GM18867 (cell line): ENCODE measurements at regions not wholly inside any gene's neighbourhood (a gene's known extent, or its start where the extent isn't known, plus 50 kb on each side); places are given as distances from the start of the nearest gene placed in this dataset.
"Not testable (repeated sequence)": the region's sequence is repeated elsewhere in the genome, so short reads cannot be mapped to it uniquely, and the experiment has no call there.

Source experiments
- ATAC-seq: cut with Tn5 transposase; IDR thresholded peaks from one replicate; pipeline ENCODE4 v1.9.1; 2021; ENCODE audit warnings: mild to moderate bottlenecking, moderate library complexity; ENCODE audit not compliant: unreplicated experiment

DNA sequence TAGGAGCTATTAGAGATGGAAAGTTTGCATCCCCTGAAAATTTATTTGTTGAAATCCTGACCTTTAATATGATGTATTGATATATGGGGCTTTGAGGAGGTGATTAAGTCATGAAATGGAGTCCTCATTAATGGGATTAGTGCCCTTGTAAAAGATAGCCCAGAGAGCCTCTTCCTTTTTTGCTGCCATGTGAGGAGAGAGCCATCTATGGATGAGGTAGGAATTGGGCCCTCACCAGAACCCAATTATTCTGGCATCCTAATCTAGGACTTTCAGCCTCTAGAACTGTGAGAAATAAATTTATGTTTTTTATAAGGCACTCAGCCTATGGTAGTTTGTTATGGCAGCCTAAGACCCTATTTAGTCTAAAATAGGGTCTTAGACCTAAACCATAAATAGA is 250.2 kb upstream of the SLITRK1 start:
- ATAC-seq: no peak

DNA sequence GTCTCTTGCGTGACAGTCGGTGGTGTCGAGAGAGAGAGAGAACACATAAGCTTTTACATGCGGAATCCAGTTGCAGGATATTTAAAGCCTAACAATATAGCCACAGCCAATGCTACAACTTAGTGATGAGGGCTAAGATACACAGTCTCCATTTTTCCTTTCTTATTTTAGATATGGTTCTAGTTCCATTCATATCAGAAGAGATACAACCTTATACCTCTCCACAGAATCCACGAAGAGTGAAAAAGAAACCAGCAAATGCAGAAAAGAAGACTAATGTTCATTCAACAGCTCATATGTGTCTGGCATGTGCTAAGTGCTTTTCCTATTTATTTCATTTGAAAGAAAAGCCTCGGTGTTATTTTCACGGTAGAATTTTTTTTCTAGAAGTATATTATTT is 249.0 kb upstream of the SLITRK1 start:
- ATAC-seq: no peak

DNA sequence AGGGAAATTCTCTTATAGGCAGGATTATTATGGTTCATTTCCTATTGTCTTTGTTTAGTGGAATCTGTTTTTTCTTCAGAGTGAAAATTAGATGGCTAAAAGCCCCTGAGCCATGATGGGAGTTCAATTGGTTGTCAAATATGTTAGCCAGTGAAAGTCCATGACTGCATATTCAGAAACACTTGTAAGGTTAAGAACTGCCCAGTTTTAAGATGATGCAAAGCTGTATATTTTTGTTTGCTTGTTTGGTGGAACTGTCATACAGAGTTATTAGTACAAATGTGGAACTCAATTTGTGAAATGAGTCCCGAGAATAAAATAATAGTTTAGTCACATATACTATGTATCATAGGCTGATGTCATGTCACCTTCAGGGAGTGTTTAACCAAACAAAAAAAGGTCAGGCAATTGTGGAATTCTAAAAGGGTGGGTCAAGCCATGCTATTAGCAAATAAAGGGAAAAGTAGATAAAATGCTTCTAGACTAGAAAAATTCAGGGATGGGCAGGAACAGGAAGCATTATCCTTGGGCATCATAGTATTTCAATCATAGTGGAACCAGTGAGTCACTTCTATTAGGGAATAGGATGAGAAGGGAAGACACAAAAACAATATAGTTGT is 248.3 kb upstream of the SLITRK1 start:
- no peak for ATAC-seq

DNA sequence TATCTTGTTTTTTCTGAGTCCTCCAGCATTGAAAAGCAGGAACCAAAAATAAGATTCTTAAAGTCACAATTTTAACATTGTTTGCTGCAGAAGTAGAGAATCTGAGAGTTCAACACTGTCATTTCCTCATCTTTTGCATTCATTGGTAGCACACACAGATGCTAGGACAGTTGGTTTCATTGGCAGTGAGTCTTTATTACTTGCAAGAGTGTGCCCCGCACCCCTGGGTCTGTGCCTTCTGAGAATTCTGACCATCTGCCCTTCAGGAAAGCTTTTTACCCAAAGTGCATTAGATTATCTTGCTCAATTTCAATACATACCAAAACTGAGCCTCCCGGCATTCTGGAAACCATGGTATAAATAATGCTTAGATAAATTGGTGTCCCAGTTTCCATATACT is 247.7 kb upstream of the SLITRK1 start:
- ATAC-seq: no peak

DNA sequence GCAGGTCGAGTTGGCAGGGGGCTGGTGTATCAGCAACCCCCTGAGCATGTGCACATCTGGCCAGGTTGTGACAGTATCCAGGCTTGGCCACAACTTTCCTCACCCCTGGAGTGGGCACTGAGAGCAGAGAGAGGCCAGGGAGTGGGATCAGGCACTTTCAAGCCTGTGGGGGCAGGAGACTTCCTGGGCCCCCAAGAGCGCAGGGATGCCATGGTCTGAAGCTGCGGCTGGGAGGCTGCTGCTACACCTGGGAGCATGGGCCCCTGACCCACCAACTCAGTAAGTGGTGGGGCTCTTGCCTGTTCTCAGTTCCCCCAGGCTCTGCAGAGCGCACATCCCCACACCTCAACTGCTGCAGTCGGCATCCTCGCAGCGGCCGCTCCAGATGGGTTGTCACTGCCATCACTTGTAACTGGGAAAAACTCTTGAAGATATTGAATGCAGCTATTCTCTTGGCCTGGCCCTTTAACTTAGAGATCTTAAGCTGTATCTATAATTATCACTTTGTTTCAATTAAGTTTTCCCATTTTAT is 245.4 kb upstream of the SLITRK1 start:
- no peak for ATAC-seq

DNA sequence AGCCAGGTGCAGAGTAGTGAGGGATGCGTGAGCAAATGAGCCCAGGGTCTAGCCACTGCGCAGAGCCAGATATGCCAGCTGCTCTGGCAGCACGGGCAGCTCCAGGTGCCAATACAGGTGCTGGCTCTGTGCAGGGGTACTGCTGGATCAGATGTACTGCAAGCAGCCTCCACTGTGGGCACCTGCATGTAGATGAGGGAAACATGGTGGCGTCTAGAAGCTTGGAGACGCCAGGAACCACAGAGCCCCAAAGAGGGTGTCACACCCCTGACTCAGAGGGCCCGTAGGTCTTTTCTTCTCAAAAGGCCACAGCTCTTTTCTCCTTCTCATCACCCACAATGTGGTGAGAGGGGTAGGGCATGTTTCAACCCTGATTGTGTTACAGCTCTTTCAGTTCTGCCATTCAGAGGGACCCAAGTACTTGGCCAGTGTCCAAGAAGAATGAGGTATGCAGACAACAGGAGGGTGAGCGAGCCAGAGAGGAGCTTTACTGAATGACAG is 244.4 kb upstream of the SLITRK1 start:
- peak; percentile 78 for ATAC-seq

DNA sequence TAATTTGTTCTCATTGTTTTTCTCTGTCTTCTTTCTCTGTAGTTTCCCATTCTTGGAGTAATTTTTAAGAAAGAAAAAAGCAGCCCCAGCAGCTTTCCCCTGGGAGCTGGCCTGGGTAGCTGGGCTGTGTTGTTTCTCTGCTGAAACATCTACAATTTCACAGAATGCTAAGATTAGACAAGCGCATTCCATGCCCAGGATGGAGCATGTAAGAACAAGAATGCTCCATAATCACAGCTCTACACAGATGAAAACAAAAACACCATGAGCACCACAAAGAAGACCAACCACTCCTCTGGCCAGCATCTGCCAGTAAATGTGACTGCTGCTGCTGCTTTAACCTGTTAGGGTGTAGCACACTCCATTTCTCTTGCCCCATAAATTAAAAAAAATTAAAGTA is 239.2 kb upstream of the SLITRK1 start:
- no peak for ATAC-seq

DNA sequence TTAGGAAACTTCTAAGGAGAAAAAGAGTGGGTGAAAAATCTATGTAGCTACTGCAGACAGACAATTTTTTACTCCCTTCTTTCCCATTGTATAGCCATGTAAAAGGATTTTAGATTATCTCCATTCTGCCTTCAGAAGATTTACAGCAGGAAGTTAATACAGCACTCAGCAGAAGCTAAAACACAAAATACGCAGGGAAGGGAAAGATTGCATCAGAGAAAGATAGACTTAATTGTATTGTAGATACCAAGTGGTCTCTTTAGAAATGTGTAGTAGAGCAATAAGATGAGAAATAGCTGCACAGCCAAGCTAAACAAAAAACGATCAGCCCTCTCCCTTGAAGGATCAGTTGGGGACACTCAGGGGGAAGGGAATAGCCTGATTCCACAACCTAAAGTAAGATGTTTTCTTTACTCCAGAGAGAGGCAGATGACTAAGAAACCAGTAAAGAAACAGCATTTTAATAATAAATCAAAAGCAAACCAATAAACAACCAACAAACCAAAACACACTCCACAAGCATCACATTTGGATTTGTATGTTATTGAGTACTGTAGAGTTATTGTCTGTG is 236.7 kb upstream of the SLITRK1 start:
- no peak for ATAC-seq

DNA sequence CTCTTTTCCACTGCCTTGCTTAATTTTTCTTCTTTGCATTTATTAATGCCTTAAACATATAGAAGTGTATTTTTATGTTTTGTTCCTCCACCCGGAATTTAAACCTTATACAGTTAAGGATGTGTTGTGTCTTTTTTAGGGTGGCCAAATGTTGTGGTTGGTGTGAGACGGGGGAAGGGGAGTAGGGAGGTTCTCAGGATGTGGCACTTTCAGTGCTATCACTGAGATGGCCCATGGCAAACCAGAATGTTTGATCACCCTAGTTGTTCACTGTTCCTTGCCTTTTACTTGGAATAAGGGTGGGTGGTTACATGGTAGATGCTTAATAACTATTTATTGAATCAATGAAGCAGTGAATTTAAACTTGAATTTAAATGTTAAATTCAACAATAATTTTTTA is 216.0 kb upstream of the SLITRK1 start:
- ATAC-seq: no peak

DNA sequence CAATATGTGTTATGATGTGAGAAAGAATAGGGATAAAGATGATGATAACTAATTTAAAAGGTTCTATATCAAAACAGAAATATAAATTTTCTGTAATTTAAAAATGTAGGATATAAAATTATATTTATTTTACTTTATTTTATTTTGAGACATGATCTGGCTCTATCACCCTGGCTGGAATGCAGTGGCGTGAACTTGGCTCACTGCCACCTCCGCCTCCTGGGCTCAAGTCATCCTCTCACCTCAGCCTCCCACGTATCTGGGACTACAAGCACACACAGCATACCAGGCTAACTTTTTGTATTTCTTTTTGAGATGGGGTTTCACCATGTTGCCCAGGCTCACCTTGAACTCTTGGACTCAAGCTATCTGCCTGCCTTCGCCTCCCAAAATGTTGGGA is 214.9 kb upstream of the SLITRK1 start:
- no peak for ATAC-seq

DNA sequence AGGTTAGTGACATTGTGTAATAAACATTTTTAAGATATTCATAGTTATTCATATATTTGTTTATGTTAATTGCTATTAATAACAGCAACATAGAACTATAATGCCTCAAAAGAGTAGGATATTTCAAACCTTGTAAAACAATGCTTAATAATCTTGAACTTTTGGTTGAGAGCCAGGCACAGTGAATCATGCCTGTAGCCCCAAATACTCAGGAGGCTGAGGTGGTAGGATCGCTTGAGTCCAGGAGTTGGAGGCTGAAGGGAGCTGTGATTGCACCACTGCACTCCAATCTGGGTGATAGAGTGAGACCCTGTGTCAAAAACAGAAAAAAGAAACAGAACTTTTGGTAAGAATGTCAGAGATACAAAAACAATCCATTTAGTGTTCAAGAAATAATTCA is 213.9 kb upstream of the SLITRK1 start:
- ATAC-seq: no peak

DNA sequence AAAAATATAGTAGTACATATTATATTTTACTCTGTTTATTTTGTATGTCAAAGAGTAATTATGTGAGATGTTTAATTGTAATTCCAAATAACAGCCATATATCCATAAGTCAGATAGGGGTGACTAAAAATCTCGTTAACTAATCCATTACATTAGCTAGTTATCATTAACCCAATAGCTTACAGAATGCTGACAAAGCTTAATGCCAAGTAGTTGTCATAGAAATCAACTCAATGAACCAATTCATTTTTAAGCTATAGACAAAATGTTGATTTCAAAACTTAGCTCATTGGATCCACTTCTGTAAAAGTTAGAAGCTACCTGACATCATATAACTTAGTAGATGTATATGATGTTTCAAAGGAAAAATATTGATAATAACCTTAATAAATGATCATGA is 206.7 kb upstream of the SLITRK1 start:
- ATAC-seq: no peak

DNA sequence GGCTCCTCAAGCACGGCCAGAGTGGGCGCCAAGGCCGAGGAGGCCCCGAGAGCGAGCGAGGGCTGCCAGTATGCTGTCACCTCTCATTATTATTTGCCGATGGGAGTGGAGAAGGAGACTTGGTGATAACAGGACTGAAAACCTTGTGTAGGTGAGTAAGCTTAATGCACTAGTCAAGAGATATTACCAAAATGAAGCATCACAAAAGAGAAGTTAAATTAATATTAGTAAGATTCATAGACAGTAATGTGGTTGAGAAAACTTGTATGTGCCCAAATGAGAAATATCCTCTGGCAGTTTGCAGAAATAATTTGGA is 204.5 kb upstream of the SLITRK1 start:
- no peak for ATAC-seq

DNA sequence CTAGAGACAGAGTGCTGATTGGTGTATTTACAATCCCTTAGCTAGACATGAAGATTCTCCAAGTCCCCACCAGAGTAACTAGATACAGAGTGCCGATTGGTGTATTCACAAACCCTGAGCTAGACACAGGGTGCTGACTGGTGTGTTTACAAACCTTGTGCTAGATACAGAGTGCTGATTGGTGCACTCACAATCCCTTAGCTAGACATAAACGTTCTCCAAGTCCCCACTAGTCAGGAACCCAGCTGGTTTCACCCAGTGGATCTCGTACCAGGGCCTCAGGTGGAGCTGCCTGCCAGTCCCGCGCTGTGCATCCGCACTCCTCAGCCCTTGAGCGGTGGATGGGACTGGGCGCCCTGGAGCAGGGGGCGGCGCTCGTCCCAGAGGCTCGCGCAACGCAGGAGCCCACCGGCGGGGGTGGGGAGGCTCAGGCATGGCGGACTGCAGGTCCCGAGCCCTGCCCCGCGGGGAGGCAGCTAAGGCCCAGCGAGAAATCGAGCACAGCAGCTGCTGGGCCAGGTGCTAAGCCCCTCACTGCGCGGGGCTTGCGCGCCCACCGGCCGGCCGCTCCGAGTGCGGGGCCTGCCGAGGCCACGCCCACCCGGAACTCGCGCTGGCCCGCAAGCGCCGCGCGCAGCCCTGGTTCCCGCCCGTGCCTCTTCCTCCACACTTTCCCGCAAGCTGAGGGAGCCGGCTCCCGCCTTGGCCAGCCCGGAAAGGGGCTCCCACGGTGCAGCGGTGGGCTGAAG is 204.0 kb upstream of the SLITRK1 start:
- not testable (repeated sequence) for ATAC-seq

DNA sequence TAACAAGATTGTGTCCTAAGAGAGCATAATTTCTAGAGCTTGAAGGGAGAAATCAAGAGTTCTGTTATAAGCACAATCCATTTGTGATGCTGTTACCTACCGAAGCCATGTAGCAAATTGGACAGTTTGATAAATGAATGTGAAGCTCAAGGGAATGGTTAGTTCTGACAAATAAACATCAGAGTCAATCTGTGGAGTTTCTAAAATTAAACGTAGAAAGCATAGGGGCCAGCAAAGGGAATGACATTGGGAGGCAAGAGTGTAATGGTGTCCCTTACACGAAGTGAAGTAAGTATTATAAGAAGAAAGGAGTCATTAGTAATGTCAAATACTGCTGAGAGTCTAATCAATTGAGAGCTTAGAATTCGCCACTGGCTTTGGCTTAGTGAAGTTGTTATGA is 200.2 kb upstream of the SLITRK1 start:
- no peak for ATAC-seq

DNA sequence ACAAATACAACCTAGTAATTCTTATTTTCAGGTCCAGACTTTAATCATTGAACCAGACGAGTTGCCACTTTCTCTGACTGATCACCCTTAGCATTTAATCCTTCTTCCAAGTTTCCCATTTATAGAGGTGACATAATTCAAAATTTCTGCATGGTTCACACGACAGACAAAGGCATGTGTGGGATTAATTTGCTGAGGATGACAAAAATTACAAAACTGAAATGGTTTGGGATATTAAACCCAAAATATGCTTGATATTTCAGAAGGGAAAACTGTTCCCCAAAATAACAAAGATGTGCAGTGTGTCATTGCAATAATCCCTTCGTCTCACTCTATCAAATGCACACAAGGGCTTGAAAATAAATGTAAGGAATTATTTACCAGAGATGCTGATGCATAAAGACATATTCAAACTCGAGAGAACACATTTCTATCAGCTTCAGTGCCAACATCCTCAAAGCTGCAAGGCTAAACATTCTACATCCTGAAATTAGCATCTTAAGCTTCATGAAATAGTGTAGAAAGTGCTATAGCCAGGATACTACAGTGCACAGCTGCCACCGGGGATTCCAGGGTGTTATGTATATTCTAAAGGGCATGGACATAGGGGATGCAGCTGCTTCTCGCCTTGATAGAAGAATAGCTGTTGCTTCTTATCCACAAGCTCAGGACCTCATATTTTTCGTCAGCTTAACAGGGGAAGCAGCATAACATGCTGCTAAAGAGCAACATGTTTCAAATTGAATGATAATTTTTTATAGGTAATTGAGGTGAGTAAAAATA is 198.7 kb upstream of the SLITRK1 start:
- no peak for ATAC-seq

DNA sequence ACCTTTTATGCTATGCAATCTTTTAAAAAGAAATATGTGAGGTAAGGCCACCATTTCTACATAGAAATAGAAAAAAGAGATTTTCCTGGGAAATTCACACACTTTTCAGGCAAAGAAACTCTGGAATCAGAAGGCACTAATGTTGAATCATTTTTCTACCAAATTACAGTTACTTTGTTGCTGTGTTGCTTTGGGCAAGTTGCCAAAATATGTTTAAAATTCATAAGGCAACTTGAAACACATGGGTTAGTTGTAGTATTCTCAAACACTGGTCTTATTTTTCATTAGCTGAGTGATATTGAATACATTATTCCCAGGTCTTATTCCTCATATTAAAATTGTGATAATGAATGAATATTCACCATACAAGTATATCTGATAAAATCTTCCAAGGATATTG is 195.0 kb upstream of the SLITRK1 start:
- ATAC-seq: no peak

DNA sequence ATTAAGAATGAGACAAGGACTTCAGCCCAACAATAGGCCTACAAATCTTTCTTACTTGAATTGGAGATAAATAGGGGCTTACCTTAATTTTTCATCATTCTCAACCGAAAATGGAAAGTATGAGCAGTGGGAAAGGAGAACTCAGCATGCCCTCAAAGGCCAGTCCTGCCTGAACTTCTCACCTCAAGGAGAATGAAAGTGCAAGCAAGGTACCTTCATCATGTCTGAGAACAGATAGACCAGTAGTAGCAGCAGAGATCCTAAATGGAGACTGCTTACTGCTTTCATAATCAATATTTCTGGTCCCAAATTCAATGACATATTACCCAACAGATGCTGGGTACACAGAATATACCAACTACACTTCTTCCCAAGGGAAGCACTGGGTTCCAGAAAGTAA is 194.0 kb upstream of the SLITRK1 start:
- ATAC-seq: no peak

DNA sequence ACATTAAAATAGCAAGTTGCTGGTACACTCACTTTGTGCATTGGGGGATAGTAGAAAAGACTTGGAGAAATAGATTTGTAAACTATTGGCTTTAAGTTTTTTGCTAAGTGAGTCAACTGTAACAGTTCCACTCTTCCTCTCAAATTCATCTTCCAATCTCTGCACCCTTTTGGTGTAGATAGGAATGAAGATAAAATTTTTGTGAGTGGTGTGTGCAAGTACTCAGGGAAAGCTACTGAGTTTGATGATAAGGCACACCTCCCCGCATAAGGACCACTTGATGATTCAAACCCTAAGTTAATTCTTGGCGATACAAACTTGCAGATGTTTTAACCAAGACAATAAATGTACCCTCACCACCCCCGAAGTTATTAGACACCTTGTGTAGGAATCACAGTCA is 168.3 kb upstream of the SLITRK1 start:
- ATAC-seq: no peak

DNA sequence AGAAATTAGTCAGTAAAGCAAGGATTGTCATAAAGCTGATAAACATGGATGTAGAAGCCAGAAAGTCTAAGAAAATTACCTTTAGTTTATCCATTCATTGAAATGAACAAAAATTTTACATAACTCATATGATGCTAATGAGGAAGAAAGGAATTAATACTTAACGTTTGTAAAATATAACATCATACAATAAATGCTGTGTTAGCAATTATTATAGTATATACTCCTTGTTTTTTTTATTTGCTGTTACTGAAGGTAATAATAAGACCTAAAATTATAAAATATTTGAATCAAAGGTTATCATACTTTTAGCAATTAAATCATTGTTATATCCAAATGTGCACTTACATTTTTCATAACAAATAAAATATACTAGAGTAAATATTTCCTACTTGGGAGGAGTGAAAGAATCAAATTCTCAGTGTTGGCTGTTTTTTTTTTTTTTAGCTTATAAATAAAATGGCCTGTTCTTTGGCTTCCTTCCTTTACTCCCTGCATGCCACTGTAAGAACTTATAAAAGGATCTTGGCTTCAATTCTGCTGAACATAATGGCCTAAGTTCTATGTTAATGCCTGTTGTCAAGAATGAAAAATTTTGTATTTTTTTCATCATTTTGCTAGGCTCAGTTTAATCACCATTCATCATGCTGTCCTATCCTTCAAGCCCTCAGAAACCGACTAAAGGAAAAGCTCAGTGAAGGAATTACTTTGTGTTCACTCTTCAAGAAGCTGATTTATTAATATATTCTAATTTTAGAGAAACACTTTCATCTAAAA is 167.4 kb upstream of the SLITRK1 start:
- no peak for ATAC-seq

DNA sequence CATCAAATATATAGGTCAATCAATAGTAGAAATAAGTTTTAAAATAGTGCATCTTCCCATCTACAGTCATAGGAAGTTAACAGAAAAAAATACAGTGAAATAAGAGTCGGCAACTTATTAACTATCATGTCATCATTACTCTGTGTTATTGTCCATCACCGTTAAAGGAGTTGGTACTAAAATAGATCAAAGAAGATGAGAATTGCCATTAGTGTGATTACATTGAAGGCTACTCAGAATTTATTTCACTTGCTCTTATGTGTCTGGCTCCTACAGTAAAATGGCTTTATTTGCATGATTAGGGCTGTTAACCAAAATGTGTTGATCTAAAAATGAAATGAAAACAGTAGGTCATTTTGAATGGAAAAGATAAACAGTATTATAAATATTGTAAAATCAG is 162.5 kb upstream of the SLITRK1 start:
- no peak for ATAC-seq
